VCaP (cell line): ENCODE measurements at regions not wholly inside any gene's neighbourhood (a gene's known extent, or its start where the extent isn't known, plus 50 kb on each side); places are given as distances from the start of the nearest gene placed in this dataset.

Experiments
- H3K27ac ChIP-seq: fragments of 450-650 bp; 2 replicates; pipeline ENCODE4 v1.5.1; 2017
- TF ChIP-seq, protein P1 (sequence below): fragments of 450-650 bp; conservative IDR thresholded peaks from 2 replicates; pipeline ENCODE4 v1.5.1; 2017; ENCODE audit warnings: mild to moderate bottlenecking, moderate library complexity

DNA sequence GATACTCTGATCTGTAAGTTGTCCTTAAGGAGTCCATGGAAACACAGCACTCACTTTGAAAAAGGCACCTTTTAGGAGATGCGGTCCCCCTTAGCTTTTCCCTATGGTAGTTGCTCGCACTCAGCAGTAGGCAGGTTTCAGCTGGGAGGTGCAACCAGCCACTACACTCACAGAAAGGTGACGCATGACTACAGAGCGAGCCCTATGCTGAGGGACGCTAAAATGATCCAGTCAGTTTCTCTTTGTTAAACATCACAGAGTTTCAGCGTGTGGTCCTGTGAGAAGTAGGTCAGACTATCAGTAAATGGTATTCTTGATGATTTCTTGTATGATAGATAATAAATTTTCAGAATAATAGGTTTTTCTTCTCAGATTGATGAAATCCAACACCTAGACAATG, 362.7 kb upstream of the MIR17HG start:
- TF ChIP-seq, protein P1, sequence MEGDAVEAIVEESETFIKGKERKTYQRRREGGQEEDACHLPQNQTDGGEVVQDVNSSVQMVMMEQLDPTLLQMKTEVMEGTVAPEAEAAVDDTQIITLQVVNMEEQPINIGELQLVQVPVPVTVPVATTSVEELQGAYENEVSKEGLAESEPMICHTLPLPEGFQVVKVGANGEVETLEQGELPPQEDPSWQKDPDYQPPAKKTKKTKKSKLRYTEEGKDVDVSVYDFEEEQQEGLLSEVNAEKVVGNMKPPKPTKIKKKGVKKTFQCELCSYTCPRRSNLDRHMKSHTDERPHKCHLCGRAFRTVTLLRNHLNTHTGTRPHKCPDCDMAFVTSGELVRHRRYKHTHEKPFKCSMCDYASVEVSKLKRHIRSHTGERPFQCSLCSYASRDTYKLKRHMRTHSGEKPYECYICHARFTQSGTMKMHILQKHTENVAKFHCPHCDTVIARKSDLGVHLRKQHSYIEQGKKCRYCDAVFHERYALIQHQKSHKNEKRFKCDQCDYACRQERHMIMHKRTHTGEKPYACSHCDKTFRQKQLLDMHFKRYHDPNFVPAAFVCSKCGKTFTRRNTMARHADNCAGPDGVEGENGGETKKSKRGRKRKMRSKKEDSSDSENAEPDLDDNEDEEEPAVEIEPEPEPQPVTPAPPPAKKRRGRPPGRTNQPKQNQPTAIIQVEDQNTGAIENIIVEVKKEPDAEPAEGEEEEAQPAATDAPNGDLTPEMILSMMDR = no peak
- no peak overlapping the region for H3K27ac ChIP-seq

DNA sequence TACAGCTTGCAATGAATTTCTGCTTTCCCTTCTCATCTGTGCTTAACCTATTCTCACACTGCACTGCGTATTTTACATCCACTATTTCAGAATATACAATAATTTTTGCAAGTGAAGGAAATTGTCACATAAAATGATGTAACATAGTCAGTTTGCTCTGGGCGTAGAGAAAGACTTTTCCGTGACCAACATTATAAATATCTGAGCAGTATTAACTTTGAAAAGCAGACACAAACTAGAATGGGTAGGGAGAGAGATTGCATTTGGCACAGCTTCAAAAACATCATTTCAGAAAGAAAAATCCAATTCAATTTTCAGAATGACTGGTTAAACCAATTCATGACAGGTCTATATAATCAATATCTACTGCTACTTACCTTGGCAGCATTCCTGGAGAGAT, 352.5 kb upstream of the MIR17HG start:
- TF ChIP-seq, protein P1 = no peak
- no peak overlapping the region for H3K27ac ChIP-seq

DNA sequence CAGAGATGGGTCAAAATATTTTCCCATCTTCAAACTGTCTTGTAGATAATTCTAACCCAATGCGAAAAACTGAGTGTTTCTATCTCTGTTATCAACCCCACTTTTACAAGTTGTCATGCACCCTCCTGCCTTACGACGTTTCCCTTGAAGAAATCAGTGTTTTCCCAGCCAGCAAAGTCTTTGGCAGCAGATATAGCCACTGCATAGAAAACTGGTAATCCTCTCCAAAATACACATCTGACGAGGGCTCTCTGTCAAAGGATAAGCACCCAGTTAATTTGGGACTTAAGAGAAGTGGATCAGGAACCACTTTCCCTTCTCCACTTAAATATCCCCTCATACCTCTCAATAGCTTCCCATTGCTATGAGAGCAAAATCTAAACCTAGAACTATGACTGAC, 351.9 kb upstream of the MIR17HG start:
- no peak overlapping the region for H3K27ac ChIP-seq
- TF ChIP-seq, protein P1 = no peak

DNA sequence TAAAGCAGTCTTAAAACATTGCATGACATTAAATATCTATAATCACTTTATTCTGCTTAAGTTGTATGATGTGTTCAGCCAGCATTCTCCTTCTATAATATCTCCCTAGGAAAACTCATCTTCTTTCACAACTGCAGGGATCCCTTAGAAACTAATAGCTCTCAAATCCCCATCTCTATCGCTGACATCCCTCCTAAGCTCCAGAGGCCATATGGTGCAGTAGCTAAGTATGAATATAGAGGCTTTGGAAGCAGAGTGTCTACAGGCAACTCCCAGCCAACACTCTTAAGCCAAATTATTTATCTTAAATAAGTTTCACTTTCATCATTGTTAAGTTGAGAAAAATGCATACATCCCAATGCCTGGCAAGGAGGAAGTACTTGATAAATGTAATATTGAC, 349.5 kb upstream of the MIR17HG start:
- TF ChIP-seq, protein P1 = no peak
- H3K27ac ChIP-seq = no peak overlapping the region

DNA sequence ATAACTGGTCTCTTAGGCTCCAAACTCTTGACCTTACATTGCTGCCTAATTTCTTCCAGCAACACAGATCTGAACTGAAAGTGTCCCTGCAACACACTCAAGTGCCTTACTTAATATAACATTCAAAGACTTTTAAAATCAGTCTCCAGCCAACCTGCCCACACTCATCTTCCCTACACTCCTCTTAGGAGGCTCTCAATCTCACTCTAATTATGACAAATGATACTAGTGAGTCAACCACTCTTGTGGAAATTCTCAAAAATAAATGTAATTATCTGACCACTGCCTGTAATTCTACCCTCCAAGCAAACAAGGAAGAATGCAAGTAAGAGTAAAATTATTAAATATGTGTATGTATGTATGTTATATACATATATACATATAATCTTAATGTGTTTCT, 348.1 kb upstream of the MIR17HG start:
- no peak overlapping the region for H3K27ac ChIP-seq
- TF ChIP-seq, protein P1 = no peak

DNA sequence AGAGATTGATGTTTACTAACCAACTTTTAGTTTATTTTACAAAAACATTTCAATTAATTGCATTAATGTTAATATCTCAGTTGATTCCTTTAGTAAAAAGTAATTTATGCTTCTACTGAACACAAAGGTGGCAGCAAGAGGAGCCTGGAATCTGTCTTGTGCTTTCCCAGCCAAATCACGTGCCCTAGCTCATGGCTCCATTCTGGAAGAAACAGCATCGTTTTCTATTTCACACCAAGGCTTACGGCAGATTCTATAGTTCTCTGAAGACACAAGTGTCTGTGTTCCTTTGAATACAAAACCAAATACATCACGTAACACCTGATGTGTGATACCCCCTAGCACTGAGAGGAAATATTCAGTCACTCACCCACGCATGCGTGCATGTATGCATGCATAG, 346.1 kb upstream of the MIR17HG start:
- H3K27ac ChIP-seq = no peak overlapping the region

DNA sequence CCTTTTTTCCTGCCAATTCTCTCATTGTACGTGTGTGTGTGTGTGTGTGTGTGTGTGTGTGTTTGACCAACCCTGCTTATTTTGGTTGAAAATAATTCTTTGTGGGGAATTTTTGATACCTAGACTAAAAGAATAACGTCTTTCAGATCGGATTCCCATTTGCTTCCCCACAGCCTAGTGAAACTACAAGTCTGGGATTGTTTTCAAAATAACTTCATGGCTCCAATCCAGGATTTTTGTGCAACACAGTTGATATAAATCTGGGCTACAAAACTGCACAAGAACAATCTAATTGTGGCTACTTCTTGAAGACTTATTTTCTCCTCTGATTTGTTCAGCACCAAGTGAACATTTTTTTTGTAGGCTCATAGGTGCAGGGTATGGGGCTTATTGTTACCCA, 332.8 kb upstream of the MIR17HG start:
- TF ChIP-seq, protein P1 = no peak
- no peak overlapping the region for H3K27ac ChIP-seq

More for the DNA sequence above, 346.1 kb upstream of the MIR17HG start:
- TF ChIP-seq, protein P1 = no peak
